Brain microvascular endothelial cell (primary cell): ENCODE measurements at regions not wholly inside any gene's neighbourhood (a gene's known extent, or its start where the extent isn't known, plus 50 kb on each side); places are given as distances from the start of the nearest gene placed in this dataset.

Experiments used
- DNase-seq: peaks from one replicate; pipeline ENCODE4 v3.0.0-alpha.2; 2020
- H3K27ac ChIP-seq: fragments of 250-450 bp; sonication (Bioruptor Pico); 2 replicates; pipeline ENCODE4 v1.5.1; 2020; ENCODE audit warnings: mild to moderate bottlenecking, moderate library complexity
- H3K27me3 ChIP-seq: fragments of 250-450 bp; sonication (Bioruptor Pico); replicated peaks from 2 replicates; pipeline ENCODE4 v1.5.1; 2020; ENCODE audit warnings: mild to moderate bottlenecking
- H3K36me3 ChIP-seq: fragments of 250-450 bp; sonication (Bioruptor Pico); replicated peaks from 2 replicates; pipeline ENCODE4 v1.5.1; 2020; ENCODE audit warnings: mild to moderate bottlenecking
- H3K4me3 ChIP-seq: 2 replicates; pipeline ENCODE4 v1.5.1; 2011; ENCODE audit warnings: low read depth, mild to moderate bottlenecking, control low read depth, low read length, moderate library complexity
- in situ Hi-C: cut with HindIII; loops from 2 replicates; pipeline ENCODE4 v1.10.0; 2017; ENCODE audit warnings: low sequenced_read_pairs, low pct_ligation_motif_present
- TF ChIP-seq, protein P1 (sequence below): IDR thresholded peaks from 2 replicates; pipeline ENCODE4 v1.5.1; 2011; ENCODE audit warnings: low read depth, mild to moderate bottlenecking, moderate library complexity, low read length, control low read depth, inconsistent platforms; ENCODE audit errors: missing control alignments

GRCh38 chr19:28349604-28350003 is 863.3 kb downstream of the UQCRFS1 start:
- in situ Hi-C loops, result no loop called here
- DNase-seq, result no peak
- Histone ChIP-seq H3K4me3 (no peak overlapping the region), H3K27ac (no peak overlapping the region), H3K27me3 (no peaks in the 10 kb centered on the region), H3K36me3 (no peaks in the 10 kb centered on the region)
- TF ChIP-seq, protein P1, sequence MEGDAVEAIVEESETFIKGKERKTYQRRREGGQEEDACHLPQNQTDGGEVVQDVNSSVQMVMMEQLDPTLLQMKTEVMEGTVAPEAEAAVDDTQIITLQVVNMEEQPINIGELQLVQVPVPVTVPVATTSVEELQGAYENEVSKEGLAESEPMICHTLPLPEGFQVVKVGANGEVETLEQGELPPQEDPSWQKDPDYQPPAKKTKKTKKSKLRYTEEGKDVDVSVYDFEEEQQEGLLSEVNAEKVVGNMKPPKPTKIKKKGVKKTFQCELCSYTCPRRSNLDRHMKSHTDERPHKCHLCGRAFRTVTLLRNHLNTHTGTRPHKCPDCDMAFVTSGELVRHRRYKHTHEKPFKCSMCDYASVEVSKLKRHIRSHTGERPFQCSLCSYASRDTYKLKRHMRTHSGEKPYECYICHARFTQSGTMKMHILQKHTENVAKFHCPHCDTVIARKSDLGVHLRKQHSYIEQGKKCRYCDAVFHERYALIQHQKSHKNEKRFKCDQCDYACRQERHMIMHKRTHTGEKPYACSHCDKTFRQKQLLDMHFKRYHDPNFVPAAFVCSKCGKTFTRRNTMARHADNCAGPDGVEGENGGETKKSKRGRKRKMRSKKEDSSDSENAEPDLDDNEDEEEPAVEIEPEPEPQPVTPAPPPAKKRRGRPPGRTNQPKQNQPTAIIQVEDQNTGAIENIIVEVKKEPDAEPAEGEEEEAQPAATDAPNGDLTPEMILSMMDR, result no peak

- H3K27me3 ChIP-seq, result no peaks in the 10 kb centered on the region
- H3K36me3 ChIP-seq, result no peaks in the 10 kb centered on the region
- no peak for DNase-seq
- H3K27ac ChIP-seq, result no peak overlapping the region
- in situ Hi-C loops, result no loop called here
- TF ChIP-seq, protein P1, result no peak
- H3K4me3 ChIP-seq, result no peak overlapping the region
Measured at GRCh38 chr19:28345811-28346210, 867.1 kb downstream of the UQCRFS1 start.

- Histone ChIP-seq H3K4me3 (no peak overlapping the region), H3K27ac (no peak overlapping the region), H3K27me3 (no peaks in the 10 kb centered on the region), H3K36me3 (no peaks in the 10 kb centered on the region)
- in situ Hi-C loops, result no loop called here
- no peak for DNase-seq
- TF ChIP-seq, protein P1, result no peak
Measured at GRCh38 chr19:28341810-28342350, 871.1 kb downstream of the UQCRFS1 start.

- Histone ChIP-seq H3K27me3 (no peaks in the 10 kb centered on the region), H3K27ac (no peak overlapping the region), H3K4me3 (no peak overlapping the region), H3K36me3 (no peaks in the 10 kb centered on the region)
- TF ChIP-seq, protein P1, result no peak
- DNase-seq, result no peak
- in situ Hi-C loops, result no loop called here
Measured at GRCh38 chr19:28334419-28334818, 878.5 kb downstream of the UQCRFS1 start.

DNA sequence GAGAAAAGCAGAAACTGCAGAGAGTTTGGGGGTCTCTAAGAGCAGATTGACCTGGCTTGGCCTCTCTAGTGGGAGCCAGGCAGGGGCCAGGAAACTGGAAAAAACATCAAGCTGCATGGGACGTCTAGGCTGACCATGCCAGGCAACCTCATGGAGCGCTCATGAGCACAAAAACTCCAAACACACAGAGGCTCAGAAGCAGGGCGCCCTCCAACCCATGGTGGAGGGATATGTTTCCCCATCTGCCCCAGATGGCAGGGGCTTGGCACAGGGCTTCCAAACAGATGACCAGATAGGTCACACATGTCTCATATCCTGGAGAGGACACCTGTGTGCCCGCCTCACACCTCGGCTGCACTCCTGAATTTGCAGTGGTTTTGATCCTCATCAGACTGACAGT is 879.0 kb downstream of the UQCRFS1 start:
- H3K27ac ChIP-seq, result no peak overlapping the region
- TF ChIP-seq, protein P1, result no peak
- DNase-seq, result no peak
- in situ Hi-C loops, result no loop called here
- H3K27me3 ChIP-seq, result no peaks in the 10 kb centered on the region
- H3K36me3 ChIP-seq, result no peaks in the 10 kb centered on the region
- H3K4me3 ChIP-seq, result no peak overlapping the region

DNA sequence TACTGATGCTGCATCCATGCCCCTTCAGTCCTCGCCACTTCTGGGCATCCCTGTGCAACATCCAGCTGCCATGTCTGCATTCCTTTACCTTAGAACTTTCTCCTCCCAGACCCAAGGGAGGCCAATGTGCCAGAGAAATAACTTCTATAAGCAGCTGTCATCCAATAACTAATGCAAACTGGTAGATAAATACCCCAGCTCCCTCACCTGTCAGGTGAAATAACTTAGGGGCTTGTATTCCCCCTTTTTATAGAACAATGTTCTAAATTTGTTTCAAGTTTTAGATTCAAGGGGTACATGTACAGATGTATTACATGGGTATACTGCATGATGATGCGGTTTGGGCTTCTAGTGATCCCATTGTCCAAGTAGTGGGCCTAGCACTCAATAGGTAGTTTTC is 880.1 kb downstream of the UQCRFS1 start:
- H3K36me3 ChIP-seq, result no peaks in the 10 kb centered on the region
- H3K27me3 ChIP-seq, result no peaks in the 10 kb centered on the region
- no peak overlapping the region for H3K4me3 ChIP-seq
- no peak for DNase-seq
- no peak overlapping the region for H3K27ac ChIP-seq
- in situ Hi-C loops, result no loop called here
- TF ChIP-seq, protein P1, result no peak
